ENCODE measurements at regions not wholly inside any gene's neighbourhood (a gene's known extent, or its start where the extent isn't known, plus 50 kb on each side); places are given as distances from the start of the nearest gene placed in this dataset.
A peak's percentile ranks its signal among the peaks of the same experiment; 100 is the strongest.

DNA sequence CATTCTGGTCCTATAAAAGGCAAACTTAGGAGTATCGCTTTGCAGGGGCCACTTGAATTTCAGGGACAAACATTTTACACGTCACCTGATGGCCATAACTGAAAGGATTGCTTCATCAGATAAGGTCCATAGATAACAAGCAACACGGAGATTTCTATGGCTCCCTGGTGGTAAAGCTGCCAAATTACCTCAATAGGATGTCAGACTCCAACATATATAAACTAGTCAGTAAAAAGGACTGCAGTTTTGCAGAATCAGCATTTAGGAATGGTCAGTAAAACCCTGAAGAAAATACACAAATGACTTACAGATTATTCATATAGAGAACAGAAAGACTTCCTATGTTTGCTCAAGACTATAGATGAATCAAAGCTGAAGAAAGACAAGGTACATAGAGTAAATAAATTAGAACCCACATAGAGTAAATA is 66.1 kb upstream of the GRIP1 start:
- H3K9me3 ChIP-seq: no peaks in the 10 kb centered on the region
- no peaks in the 10 kb centered on the region for H3K36me3 ChIP-seq
- H3K27me3 ChIP-seq (ENCODE audit: low read depth): no peaks in the 10 kb centered on the region
- ATAC-seq (no peak), DNase-seq (no peak)
- intact Hi-C loops (cut with DNase I): no loop called here
- H3K27ac ChIP-seq: no peak overlapping the region
- TF ChIP-seq, protein P1, sequence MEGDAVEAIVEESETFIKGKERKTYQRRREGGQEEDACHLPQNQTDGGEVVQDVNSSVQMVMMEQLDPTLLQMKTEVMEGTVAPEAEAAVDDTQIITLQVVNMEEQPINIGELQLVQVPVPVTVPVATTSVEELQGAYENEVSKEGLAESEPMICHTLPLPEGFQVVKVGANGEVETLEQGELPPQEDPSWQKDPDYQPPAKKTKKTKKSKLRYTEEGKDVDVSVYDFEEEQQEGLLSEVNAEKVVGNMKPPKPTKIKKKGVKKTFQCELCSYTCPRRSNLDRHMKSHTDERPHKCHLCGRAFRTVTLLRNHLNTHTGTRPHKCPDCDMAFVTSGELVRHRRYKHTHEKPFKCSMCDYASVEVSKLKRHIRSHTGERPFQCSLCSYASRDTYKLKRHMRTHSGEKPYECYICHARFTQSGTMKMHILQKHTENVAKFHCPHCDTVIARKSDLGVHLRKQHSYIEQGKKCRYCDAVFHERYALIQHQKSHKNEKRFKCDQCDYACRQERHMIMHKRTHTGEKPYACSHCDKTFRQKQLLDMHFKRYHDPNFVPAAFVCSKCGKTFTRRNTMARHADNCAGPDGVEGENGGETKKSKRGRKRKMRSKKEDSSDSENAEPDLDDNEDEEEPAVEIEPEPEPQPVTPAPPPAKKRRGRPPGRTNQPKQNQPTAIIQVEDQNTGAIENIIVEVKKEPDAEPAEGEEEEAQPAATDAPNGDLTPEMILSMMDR (IDR thresholded peaks at IDR 0.05): no peak
- no peaks in the 10 kb centered on the region for H3K4me1 ChIP-seq
- H3K4me3 ChIP-seq: no peak overlapping the region

DNA sequence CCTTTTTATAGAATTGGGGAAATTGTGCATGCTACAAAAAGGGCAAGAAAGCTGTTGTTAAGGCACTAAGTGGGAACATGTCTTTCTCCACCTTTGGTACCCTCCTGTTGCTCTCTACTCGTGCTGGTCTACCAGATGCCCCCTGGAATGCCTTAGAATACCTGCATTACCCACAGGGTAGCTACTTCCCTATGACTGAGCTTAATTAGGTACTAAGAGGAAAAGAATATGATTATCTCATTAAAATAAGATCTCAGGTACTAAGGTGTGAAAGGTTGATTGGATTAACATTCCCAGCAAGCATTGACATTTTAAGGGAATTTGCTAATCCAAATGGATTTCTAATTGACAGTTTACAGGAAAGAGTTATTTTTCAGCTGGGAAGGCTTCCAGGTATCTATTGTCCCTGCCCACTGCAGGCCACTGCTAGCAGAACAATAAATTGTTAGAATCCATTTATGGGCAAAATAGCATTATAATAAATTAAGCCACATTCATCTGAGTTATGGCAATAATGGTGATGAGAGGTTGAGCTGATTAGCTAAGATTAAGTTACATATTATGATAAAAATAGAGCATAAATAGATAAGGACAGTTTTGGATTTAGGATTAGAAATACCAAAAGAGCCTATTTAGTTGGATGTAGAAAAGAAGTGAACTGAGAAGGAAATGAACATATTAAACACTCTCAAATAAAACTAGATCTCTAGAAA is 67.8 kb upstream of the GRIP1 start:
- TF ChIP-seq, protein P1 (IDR thresholded peaks at IDR 0.05): no peak
- ATAC-seq: no peak
- H3K27ac ChIP-seq: no peak overlapping the region
- no peaks in the 10 kb centered on the region for H3K27me3 ChIP-seq (ENCODE audit: low read depth)
- no peak overlapping the region for H3K4me3 ChIP-seq
- DNase-seq: no peak
- no peaks in the 10 kb centered on the region for H3K4me1 ChIP-seq
- no peaks in the 10 kb centered on the region for H3K9me3 ChIP-seq
- H3K36me3 ChIP-seq: no peaks in the 10 kb centered on the region
- intact Hi-C loops (cut with DNase I): no loop called here

DNA sequence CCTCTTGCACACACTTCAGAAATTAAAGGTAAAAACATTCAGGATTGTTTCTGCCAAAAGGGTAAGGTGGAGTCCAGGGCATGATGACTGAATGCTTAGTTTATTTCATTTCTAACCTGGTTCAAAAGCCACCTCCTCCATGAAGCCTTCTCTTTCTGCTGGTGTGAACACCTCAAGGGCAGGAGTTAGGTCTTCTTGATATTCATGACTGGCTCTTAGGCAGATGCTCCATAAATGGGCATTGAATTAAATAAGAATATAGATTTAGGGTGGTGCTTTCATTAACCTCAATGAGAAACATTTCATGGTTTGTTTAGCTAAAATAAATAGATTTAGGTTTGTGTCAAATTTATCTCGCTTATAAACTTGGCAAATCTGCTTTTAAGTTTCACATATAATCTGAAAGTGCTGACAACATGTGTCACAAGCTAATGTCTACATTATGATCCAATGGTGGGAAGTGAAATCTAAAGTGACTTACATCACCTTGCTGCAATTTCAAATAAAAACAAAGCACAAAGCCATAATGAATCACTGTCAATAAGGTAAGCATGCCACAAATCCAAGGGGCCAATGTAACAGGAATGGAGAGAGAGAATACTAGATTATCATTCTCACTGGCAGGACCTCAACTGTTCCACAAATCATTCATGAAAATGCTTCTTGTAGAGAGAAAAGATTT is 72.7 kb upstream of the GRIP1 start:
- intact Hi-C loops (cut with DNase I): no loop called here
- Histone ChIP-seq H3K9me3 (no peaks in the 10 kb centered on the region), H3K4me1 (no peaks in the 10 kb centered on the region), H3K27ac (no peak overlapping the region), H3K27me3 (ENCODE audit: low read depth) (no peaks in the 10 kb centered on the region), H3K36me3 (no peaks in the 10 kb centered on the region), H3K4me3 (no peak overlapping the region)
- ATAC-seq (no peak), DNase-seq (no peak)
- TF ChIP-seq, protein P1 (IDR thresholded peaks at IDR 0.05): no peak

DNA sequence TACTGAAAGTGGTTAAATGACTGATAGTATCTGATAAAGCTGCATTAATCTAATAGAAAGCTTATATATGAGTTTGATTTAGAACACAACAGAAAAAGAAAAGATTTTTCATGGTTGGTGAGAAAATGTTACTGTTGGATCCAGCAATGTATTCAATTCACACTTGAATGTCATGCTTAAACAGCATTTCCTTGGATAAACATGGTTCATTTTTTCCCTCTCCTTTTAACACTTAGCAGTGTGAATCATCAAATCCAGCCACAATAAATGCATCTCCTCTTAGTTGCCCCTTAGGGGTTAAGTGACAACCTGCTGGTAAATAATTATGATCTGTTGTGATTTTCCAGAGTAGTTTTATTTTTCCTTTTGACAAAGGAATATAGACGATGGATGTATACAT is 74.9 kb upstream of the GRIP1 start:
- TF ChIP-seq, protein P1 (IDR thresholded peaks at IDR 0.05): no peak
- Histone ChIP-seq H3K4me1 (no peaks in the 10 kb centered on the region), H3K27me3 (ENCODE audit: low read depth) (no peaks in the 10 kb centered on the region), H3K27ac (no peak overlapping the region), H3K36me3 (no peaks in the 10 kb centered on the region), H3K9me3 (no peaks in the 10 kb centered on the region), H3K4me3 (no peak overlapping the region)
- ATAC-seq (no peak), DNase-seq (no peak)
- intact Hi-C loops (cut with DNase I): no loop called here

DNA sequence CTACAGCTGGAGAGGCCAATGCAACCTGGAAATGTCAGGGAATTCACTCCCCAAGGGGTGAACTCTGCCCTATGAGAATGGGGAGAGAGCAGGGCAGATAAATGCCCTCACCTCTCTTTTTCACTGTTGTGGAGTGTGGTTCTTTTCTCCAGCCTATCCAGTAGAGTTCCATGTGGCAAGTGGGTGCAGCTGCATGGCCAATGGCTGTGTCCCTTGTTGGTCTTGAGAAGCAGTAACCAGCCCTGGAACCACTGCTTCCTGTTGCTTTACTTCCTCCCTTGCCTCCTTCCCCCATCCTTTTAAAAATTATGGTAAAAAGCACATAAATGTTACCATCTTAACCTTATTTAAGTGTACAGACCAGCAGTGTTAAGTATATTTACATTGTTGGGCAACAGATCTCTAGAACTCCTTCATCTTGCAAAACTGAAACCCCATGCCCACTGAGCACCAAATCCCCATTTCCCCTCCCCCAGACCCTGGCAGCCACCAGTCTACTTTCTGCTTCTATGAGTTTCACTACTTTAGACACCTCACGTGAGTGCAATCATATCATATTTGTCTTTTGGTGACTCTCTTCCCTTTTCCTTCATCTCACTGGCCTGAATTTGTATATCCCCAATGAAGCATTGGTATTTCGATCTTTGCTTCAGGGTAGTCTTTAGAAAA is 77.0 kb upstream of the GRIP1 start:
- H3K36me3 ChIP-seq: no peaks in the 10 kb centered on the region
- DNase-seq: no peak
- intact Hi-C loops (cut with DNase I): no loop called here
- H3K4me3 ChIP-seq: no peak overlapping the region
- peak; percentile 37 to 42 for ATAC-seq
- no peaks in the 10 kb centered on the region for H3K9me3 ChIP-seq
- no peaks in the 10 kb centered on the region for H3K4me1 ChIP-seq
- H3K27me3 ChIP-seq (ENCODE audit: low read depth): no peaks in the 10 kb centered on the region
- TF ChIP-seq, protein P1 (IDR thresholded peaks at IDR 0.05): no peak
- no peak overlapping the region for H3K27ac ChIP-seq
